ENCODE measurements at regions not wholly inside any gene's neighbourhood (a gene's known extent, or its start where the extent isn't known, plus 50 kb on each side); places are given as distances from the start of the nearest gene placed in this dataset.

DNA sequence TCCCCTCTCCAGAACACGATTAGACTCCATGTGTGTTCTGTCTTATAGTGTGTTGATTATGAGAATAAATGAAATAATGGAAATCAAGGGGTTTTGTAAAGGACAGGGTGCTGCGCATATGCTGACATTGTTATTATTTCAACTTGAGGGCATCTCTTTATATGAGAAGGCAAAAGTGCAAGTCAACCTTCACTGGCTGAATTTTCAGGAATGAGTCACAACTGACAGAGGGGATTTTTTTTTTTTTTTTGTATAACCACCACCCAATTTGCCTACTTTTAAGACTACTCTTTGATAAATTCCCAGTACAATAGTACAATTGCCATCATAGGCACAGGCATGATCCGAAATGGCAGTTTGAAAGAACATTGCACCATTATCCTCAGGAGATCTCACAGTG, 419.2 kb upstream of the NMUR2 start:
- no peaks in the 10 kb centered on the region for H4K20me1 ChIP-seq (ENCODE audit: control insufficient read depth, insufficient read depth, low read length, poor library complexity, severe bottlenecking)
- no peaks in the 10 kb centered on the region for H3K27me3 ChIP-seq (replicated peaks in 1 of 4; ENCODE audit: control extremely low read depth in 1 of 4, control insufficient read depth in 3 of 4, insufficient read depth in 4 of 4, low read length in 3 of 4)
- 90% methylated on average over 2 of the region's 3 CpGs for WGBS (ENCODE audit: insufficient coverage)
- POLR2A ChIA-PET = no interaction called here
- no peaks in the 10 kb centered on the region for H3K4me1 ChIP-seq (ENCODE audit: control insufficient read depth in 2 of 2, insufficient read depth in 2 of 2, low read length in 2 of 2)
- H3K36me3 ChIP-seq (replicated peaks in 1 of 2; ENCODE audit: control extremely low read depth in 1 of 2, control insufficient read depth in 1 of 2, extremely low read depth in 1 of 2, insufficient read depth in 2 of 2, low read length in 1 of 2) = no peaks in the 10 kb centered on the region
- intact Hi-C loops (cut with micrococcal nuclease) = no loop called here
- Mint-ChIP-seq H3K4me3 (no peak overlapping the region), H3K27ac (no peak overlapping the region), H3K4me1 (no peaks in the 10 kb centered on the region), H3K27me3 (no peaks in the 10 kb centered on the region), H3K9me3 (ENCODE audit: insufficient read depth) (peaks cover 2% of the 10 kb centered on the region)
- TF ChIP-seq CTCF (IDR thresholded peaks at IDR 0.05) (no peak), EZH2 (IDR thresholded peaks at IDR 0.05; ENCODE audit: borderline replicate concordance, insufficient read depth, low read depth, low read length, poor library complexity, severe bottlenecking) (no peak)
- DNase-seq = no peak
- no peak overlapping the region for H2AFZ ChIP-seq (ENCODE audit: insufficient read depth, low read depth, low read length, poor library complexity, severe bottlenecking)
- no peaks in the 10 kb centered on the region for H3K79me2 ChIP-seq (ENCODE audit: control insufficient read depth, insufficient read depth, low read length)
- H3K4me2 ChIP-seq (replicated peaks; ENCODE audit: low read depth, low read length, poor library complexity, severe bottlenecking) = no peak overlapping the region
- no peak overlapping the region for H3K9ac ChIP-seq (ENCODE audit: low read length)
- no peak overlapping the region for H3K27ac ChIP-seq (ENCODE audit: low read length in 2 of 2)
- no peaks in the 10 kb centered on the region for H3K9me3 ChIP-seq (ENCODE audit: control extremely low read depth in 1 of 3, control insufficient read depth in 2 of 3, insufficient read depth in 1 of 3, low read length in 2 of 3)
- no peak overlapping the region for H3K4me3 ChIP-seq (ENCODE audit: control extremely low read depth in 1 of 5, extremely low read depth in 1 of 5, insufficient read depth in 1 of 5, low read depth in 2 of 5, low read length in 4 of 5)
- ATAC-seq (ENCODE audit: low read depth) = no peak
- CTCF ChIA-PET = no interaction called here

DNA sequence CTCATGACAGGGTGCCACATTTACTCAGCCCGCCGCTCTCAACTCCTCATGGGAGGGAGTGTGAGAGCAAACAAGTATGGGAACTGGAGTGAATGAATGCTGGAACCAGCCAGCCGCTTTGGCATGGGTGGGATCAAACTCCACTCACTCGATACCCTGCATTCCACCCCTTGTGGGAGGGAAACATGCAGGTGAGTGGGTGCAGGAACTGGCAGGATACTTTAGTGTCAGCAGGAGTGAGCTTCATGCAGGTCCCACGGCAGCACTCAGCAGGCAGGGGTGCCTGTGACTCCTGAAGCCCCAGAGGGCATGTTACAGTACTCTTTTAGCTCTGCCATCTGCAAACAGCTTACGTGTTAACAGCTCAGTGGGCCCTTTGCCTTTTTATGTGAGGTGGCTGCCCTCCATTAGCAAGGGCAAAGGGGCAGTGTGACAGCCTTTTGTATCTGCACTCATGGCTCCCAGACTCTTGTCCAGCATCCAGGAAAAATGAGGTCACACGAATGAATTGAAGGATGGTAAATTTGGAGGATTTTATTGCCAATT, 433.2 kb upstream of the NMUR2 start:
- POLR2A ChIA-PET = no interaction called here
- no peaks in the 10 kb centered on the region for H3K79me2 ChIP-seq (ENCODE audit: control insufficient read depth, insufficient read depth, low read length)
- 79% methylated on average over 5 of the region's 7 CpGs for WGBS (ENCODE audit: insufficient coverage)
- TF ChIP-seq EZH2 (IDR thresholded peaks at IDR 0.05; ENCODE audit: borderline replicate concordance, insufficient read depth, low read depth, low read length, poor library complexity, severe bottlenecking) (no peak), CTCF (IDR thresholded peaks at IDR 0.05) (no peak)
- H3K4me2 ChIP-seq (replicated peaks; ENCODE audit: low read depth, low read length, poor library complexity, severe bottlenecking) = no peak overlapping the region
- H3K4me1 ChIP-seq (ENCODE audit: control insufficient read depth in 2 of 2, insufficient read depth in 2 of 2, low read length in 2 of 2) = no peaks in the 10 kb centered on the region
- H3K27me3 Mint-ChIP-seq = no peaks in the 10 kb centered on the region
- peaks cover 0 to 4% (median 0%) of the 10 kb centered on the region in 3 donors for H3K9me3 ChIP-seq (ENCODE audit: control extremely low read depth in 1 of 3, control insufficient read depth in 2 of 3, insufficient read depth in 1 of 3, low read length in 2 of 3)
- DNase-seq (no peak), ATAC-seq (ENCODE audit: low read depth) (no peak)
- no peak overlapping the region for H3K27ac ChIP-seq (ENCODE audit: low read length in 2 of 2)
- no peaks in the 10 kb centered on the region for H3K36me3 ChIP-seq (replicated peaks in 1 of 2; ENCODE audit: control extremely low read depth in 1 of 2, control insufficient read depth in 1 of 2, extremely low read depth in 1 of 2, insufficient read depth in 2 of 2, low read length in 1 of 2)
- no peaks in the 10 kb centered on the region for H3K27me3 ChIP-seq (replicated peaks in 1 of 4; ENCODE audit: control extremely low read depth in 1 of 4, control insufficient read depth in 3 of 4, insufficient read depth in 4 of 4, low read length in 3 of 4)
- intact Hi-C loops (cut with micrococcal nuclease) = no loop called here
- CTCF ChIA-PET = no interaction called here
- no peak overlapping the region for H3K27ac Mint-ChIP-seq
- H3K9ac ChIP-seq (ENCODE audit: low read length) = no peak overlapping the region
- H3K4me3 ChIP-seq (ENCODE audit: control extremely low read depth in 1 of 5, extremely low read depth in 1 of 5, insufficient read depth in 1 of 5, low read depth in 2 of 5, low read length in 4 of 5) = no peak overlapping the region
- H3K4me1 Mint-ChIP-seq = no peaks in the 10 kb centered on the region
- H3K4me3 Mint-ChIP-seq = no peak overlapping the region
- H3K9me3 Mint-ChIP-seq (ENCODE audit: insufficient read depth) = no peaks in the 10 kb centered on the region
- H4K20me1 ChIP-seq (ENCODE audit: control insufficient read depth, insufficient read depth, low read length, poor library complexity, severe bottlenecking) = no peaks in the 10 kb centered on the region
- no peak overlapping the region for H2AFZ ChIP-seq (ENCODE audit: insufficient read depth, low read depth, low read length, poor library complexity, severe bottlenecking)
